NCI-H146 (cell line): ENCODE measurements at regions not wholly inside any gene's neighbourhood (a gene's known extent, or its start where the extent isn't known, plus 50 kb on each side); places are given as distances from the start of the nearest gene placed in this dataset.
"Not testable (repeated sequence)": the region's sequence is repeated elsewhere in the genome, so short reads cannot be mapped to it uniquely, and the experiment has no call there.

Source experiments
- DNase-seq: peaks from one replicate; lab custom pipeline; 2025; lab: John Stamatoyannopoulos, UW

GRCh38 chr4:24001486-24002329, 111.9 kb upstream of the PPARGC1A start:
- no peak for DNase-seq

- DNase-seq, result no peak
Observed at GRCh38 chr4:24000470-24000831, 110.6 kb upstream of the PPARGC1A start.

- no peak for DNase-seq
Observed at GRCh38 chr4:23999714-24000469, 110.0 kb upstream of the PPARGC1A start.

GRCh38 chr4:23993373-23993772, 103.5 kb upstream of the PPARGC1A start:
- DNase-seq, result no peak

GRCh38 chr4:23991444-23991843, 101.6 kb upstream of the PPARGC1A start:
- DNase-seq, result no peak

- no peak for DNase-seq
Observed at GRCh38 chr4:23986270-23986669, 96.4 kb upstream of the PPARGC1A start.

- no peak for DNase-seq
Observed at GRCh38 chr4:23981328-23981727, 91.5 kb upstream of the PPARGC1A start.

GRCh38 chr4:23979534-23979933, 89.7 kb upstream of the PPARGC1A start:
- no peak for DNase-seq

GRCh38 chr4:23978002-23978401, 88.2 kb upstream of the PPARGC1A start:
- no peak for DNase-seq

- no peak for DNase-seq
Observed at GRCh38 chr4:23976423-23976822, 86.6 kb upstream of the PPARGC1A start.

GRCh38 chr4:23973308-23973855, 83.5 kb upstream of the PPARGC1A start:
- DNase-seq, result no peak

GRCh38 chr4:23972805-23973204, 83.0 kb upstream of the PPARGC1A start:
- DNase-seq, result no peak

GRCh38 chr4:23972187-23972586, 82.3 kb upstream of the PPARGC1A start:
- no peak for DNase-seq

GRCh38 chr4:23970201-23970850, 80.5 kb upstream of the PPARGC1A start:
- DNase-seq, result no peak

- no peak for DNase-seq
Observed at GRCh38 chr4:23969635-23970145, 79.8 kb upstream of the PPARGC1A start.

- DNase-seq, result no peak
Observed at GRCh38 chr4:23967281-23967680, 77.4 kb upstream of the PPARGC1A start.

- no peak for DNase-seq
Observed at GRCh38 chr4:23966725-23967124, 76.9 kb upstream of the PPARGC1A start.

GRCh38 chr4:23962462-23962861, 72.6 kb upstream of the PPARGC1A start:
- DNase-seq, result no peak

GRCh38 chr4:23961395-23961794, 71.5 kb upstream of the PPARGC1A start:
- DNase-seq, result not testable (repeated sequence)

GRCh38 chr4:23959396-23960148, 69.7 kb upstream of the PPARGC1A start:
- no peak for DNase-seq

GRCh38 chr4:23958749-23959148, 68.9 kb upstream of the PPARGC1A start:
- DNase-seq, result no peak

GRCh38 chr4:23957465-23957864, 67.6 kb upstream of the PPARGC1A start:
- no peak for DNase-seq
